Activated CD4-positive, CD25-positive, alpha-beta regulatory T cell (primary cell): ENCODE measurements at regions not wholly inside any gene's neighbourhood (a gene's known extent, or its start where the extent isn't known, plus 50 kb on each side); places are given as distances from the start of the nearest gene placed in this dataset.
"Not testable (repeated sequence)": the region's sequence is repeated elsewhere in the genome, so short reads cannot be mapped to it uniquely, and the experiment has no call there.

Experiments
- DNase-seq, 4 experiments: peaks; one replicate each; lab custom pipeline; 2025; lab: John Stamatoyannopoulos, UW

DNA sequence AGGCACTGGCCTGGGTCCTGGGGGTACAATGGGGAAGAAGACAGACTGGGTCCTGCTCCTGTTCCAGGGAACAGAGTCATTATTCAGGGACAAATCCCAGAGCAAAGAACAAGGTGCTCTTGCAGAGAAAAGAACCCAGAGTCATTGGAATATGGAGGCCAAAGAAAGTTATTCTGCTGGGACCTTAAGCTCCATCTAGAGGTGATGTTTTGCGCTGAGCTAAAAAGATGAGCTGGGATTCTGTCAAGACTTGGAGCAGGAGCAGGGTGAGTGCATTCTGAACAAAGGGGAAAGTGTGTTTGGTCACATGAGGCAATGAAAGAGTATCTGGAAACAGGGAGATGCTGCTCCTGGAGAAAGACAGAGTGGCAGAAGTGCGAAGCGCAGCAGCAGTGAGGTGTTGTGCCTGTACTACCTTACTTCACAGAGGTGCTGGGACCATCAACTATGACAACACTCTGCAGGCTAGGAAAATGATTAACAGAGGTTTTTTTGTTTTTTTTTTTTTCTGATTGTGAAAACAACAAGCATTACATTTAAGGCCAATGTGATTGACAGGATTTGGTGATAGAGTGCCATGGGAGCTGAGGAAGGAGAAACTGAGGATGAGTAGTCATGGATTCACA, 95.3 kb upstream of the TNFSF11 start:
- DNase-seq, result no peak

DNA sequence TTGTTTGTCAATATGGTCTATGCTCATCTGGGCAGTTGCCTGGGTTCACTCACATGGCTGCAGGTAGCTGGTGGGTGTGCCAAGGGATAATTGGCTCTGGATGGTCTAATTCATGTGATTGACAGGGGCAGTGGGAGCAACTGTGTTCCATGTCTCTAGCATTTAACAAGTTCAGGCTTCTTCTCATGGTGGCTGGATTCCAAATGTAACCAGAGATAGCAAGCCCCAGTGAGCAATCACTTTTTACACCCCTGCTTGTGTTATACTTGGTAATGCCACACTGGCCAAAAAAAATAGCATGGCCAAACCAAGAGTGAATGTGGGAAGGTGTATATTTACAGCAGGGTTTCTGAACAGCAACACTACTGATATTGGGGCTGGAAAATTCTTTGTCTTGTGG, 89.6 kb upstream of the TNFSF11 start:
- no peak for DNase-seq

DNA sequence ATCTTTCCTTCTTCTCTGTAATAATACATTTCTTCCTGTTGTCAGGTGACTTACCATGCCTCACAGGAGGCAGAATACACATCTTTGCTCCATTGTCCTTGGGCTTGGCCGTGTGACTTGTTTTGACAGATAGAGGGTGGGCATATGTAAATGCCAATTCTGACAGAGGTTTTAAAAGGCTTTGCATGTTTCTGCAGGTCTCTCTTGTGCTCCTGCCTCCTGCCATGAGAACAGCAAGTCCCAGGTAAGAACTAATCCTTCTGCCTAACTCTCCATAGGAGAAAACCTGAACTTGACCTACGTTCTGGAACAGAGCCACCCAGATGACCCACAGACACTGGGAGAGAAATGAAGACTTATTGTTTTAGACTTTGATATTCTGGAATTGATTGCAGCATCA, 88.7 kb upstream of the TNFSF11 start:
- DNase-seq, result no peak

DNA sequence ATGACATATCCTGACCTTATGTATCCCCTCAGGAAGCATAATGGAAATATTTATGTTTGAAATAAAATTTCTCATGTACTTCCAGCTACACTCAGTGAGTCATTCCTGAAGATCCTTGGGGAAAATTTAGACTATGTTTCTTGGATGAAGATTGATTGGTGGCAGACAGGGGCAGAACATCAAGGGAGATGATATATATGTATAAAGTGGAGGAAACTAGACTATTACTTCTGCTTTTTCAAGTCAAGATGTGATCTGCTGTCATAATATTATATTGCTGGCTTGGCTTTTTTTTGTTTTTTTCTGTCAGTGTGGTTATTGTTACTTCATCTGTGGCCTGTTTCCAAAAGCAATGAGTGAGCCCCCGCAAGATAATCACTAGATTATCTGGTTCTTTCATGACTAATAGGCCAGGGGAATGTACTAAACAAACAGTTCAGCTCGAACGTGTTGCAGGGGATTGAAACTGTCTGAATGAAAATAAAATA, 87.2 kb upstream of the TNFSF11 start:
- no peak for DNase-seq

DNA sequence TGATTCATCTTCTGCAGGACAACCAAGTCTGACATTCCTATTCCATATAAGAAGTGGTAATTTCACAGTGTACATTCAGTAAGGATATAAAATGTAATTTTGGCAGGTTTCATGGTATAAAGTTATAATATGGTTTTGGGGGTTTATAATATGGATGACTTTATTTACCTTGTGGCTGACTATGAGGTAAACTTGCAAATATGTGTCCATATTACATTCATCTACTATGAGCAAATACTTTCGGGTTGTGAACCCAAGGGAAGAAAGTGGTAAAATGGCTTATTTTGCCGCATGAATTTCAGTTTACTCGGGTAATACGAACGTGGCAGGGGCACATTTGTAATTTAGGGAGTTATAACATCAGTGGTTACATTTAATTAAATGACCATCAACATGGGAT, 86.7 kb upstream of the TNFSF11 start:
- DNase-seq, result no peak

DNA sequence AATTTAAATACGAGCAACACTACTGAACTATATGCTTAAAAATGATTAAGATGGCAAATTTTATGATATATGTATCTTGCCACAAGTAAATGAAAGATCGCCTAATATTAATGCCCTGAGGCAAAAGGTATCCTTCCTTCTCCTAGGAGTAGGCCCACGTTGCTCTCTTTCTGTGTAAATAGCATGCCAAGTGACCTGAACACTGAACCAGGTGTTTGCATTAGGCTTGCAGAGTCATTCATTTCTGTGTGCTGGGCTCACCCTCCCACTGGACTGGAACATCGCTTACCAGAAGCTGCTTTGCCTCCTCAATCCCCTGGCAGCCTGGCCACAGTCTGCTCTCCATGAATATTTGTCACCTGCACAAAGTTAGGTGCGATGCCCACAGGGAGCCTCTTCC, 83.3 kb upstream of the TNFSF11 start:
- DNase-seq, result no peak

DNA sequence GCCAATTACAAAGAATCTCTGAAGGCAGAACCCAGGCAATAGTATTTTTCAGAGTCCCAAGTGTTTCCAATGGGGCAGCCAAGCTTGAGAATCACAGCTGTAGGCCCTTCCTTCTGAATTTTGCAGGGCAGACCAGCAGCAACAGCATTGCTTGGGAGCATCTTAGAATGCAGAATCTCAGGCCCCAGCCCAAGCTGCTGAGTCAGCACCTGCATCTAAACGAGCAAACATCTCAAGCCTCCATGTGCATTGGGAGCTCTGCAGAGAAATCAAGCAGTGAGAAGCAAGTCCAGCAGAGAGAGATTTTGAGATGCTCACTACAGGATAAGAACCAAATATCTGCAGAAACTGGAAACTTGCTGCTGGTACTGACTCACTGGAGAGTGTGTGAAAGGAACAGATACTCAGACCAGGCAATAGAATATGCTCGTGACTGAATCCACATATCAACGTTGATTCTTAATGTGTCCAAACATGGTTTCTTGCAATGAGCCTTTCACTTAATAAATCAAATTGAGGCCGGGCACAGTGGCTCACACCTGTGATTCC, 81.5 kb upstream of the TNFSF11 start:
- DNase-seq, result no peak

DNA sequence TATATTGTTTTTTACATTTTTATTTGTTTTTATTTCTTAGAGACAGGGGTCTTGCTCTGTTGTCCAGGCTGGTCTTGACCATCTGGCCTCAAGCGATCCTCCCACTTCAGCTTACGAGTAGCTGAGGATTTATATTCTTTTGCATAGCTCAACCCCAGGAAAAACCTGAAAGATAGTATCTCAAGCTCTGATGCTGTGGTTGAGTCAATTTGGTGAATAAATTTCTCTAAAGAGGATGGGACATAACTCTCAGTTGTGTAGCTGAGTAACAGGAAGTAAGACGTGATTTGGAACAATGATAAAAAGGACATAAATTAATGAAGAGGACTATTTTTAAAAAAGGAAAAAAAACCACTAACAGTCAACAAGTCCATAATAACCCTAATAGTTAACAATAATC, 79.8 kb upstream of the TNFSF11 start:
- DNase-seq, result no peak

DNA sequence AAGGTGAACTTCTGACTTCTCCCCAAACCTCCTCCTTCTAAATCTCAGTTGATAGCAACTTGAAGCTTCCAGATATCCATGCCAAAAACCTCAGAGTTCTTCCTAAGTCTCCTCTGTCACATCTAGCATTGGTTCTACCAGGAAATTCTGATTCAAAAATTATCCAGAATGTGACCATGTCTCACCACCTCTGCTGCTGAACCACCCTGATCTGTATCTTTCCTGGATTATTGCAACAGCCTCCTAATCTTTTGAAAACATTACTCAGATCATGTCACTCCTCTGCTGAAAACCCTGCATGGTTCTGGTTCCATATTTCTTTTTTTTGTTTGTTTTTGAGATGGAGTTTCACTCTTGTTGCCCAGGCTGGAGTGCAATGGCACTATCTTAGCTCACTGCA, 78.7 kb upstream of the TNFSF11 start:
- DNase-seq, result no peak

DNA sequence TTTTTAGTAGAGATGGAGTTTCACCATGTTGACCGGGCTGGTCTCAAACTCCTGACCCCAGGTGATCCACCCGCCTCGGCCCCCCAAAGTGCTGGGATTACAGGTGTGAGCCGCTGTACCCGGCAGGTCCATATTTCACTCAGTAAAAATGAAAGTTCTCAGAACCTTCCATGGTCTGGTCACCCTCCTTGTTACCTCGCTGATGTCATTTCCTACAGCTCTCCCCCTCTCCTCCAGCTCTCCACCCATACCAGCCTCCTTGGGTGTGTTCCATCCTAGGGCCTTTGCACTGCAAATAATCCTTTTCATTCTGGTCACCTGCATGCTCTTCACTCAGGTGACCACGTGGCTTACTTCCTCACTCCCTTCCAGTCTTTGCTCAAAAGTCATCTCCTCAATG, 78.2 kb upstream of the TNFSF11 start:
- DNase-seq, result no peak

DNA sequence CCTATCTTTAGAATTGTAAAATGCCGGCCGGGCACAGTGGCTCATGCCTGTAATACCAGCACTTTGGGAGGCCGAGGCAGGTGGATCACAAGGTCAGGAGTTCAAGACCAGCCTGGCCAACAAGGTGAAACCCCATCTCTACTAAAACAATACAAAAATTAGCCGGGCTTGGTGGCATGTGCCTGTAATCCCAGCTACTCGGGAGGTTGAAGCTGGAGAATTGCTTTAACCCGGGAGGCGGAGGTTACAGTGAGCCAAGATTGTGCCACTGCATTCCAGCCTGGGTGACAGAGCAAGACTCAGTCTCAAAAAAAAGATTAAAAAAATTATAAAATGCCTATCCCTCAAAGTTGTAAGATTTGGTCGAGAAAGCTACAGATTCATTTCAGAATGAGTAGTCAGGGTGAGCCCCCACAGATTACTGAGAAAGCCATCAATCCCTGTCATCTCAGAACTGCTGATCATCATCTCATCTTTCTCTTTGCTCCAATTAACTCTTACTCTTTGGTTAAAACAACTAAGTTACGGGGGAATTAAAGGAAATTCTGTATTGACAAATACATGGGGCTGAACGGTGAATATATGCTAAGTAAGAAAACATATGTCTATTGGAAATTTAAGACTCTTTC, 76.9 kb upstream of the TNFSF11 start:
- DNase-seq, result not testable (repeated sequence)

DNA sequence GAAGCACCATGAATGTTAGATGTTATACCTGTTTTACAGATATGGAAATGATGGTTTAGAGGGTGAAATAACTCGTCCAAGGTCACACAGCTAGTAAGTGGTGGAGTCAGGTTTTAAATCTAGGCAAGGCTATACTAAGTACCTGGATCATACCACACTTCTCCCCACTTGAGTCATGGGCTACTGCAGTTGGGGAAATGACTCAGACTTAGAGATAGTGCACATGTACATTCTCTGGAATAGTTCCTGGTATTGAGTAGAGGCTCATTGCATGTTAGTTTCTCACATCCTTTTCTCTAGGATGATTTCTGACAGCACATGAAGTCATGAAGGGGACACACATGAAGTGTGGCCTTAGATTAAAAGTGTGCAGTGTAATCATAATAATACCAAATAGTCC, 76.2 kb upstream of the TNFSF11 start:
- no peak for DNase-seq

DNA sequence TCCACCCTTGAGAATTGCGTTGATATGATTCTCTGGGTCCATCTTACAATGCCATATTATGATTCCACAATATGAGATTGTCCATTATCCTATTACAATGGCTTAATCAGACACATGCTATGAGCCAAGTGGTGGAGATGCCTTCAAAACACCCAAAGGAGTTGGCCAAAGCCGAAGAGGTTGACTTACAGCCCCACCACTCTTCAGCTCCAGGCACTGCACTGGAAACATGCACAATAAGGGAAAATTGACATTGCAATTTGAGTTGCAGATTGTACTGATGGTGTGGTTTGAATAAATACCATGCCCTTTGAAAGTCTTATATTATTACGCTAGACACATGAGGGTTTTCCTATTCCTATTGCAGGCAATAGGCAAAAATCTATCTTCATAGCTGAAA, 75.4 kb upstream of the TNFSF11 start:
- DNase-seq, result no peak
